NCI-H2227 (cell line): ENCODE measurements at regions not wholly inside any gene's neighbourhood (a gene's known extent, or its start where the extent isn't known, plus 50 kb on each side); places are given as distances from the start of the nearest gene placed in this dataset.
"Not testable (repeated sequence)": the region's sequence is repeated elsewhere in the genome, so short reads cannot be mapped to it uniquely, and the experiment has no call there.

ENCODE experiments used
- DNase-seq: peaks from one replicate; lab custom pipeline; 2025; ENCODE audit not compliant: unreplicated experiment; lab: John Stamatoyannopoulos, UW

DNA sequence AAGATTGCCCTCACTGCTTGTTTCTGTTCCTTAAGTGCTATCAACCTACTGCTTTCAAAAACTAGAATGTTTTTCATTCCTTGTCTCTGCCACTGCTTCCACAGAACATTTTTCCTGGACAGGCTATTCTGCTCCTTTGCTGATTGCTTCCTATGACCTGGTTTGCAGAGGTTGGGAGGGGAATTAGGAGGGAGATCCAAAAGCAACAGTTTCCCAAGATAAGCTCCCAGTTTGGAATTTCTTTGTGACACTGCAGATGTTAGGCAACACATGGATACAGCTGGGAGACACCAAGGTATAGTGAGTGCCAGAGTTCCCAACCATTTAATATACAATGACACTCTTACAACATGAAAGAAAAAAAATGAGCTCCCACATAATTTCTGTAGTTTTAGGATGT is 1036.5 kb downstream of the ROBO2 start:
- DNase-seq, result no peak

DNA sequence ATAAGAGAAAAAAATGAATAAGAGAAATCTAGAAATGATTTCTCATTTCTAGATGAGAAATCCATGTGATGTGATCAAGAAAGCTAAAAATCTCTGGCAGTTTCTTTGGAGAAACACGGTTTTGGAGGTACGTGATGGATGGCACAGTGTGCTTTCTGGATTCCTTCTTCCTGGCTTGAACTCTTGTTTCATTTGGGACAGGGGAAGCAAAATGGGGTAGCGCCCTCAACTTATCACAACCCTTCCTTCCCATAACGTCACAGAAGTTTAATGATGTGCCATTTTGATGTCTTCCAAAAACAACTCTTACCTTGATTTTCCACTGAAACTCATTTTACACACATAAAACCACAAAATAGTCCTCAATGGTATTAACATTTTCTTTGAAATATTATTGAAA is 1037.3 kb downstream of the ROBO2 start:
- DNase-seq, result no peak

DNA sequence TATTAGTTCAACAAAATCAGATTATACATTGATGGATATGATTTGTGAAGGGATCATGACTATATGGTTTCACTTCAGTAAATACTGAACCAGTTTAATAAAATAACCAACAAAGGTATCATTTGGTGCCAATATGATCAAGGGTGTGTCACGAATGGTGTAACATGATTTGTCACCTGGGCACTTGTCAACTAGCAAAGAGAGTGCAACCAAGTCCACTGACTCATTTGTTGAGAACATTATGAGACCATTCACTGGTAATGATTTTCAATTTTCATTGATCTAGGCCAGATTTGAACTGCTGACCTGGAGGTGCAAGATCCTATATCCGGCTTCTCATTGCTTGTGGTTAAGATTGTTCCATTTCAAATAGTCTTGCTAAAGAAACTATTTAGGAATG is 1037.9 kb downstream of the ROBO2 start:
- DNase-seq, result no peak

DNA sequence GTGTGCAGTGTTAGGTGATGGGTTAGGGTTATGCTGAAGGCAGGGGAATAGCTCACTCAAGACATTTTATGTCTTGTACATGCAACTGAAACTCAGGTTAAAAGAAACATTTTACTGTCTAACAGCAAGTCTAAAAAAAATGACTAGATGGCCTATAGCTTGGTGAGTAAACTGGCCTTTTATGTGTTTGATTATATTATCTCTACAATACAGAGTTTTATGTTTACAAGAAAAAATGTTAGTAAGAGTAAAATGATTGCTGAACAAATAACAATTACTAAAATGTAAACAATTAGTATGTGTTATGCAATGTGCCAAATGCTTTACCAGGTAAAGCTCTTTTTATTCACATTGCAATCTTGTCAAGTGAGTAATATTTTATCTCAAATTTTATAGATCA is 1039.6 kb downstream of the ROBO2 start:
- DNase-seq, result no peak

DNA sequence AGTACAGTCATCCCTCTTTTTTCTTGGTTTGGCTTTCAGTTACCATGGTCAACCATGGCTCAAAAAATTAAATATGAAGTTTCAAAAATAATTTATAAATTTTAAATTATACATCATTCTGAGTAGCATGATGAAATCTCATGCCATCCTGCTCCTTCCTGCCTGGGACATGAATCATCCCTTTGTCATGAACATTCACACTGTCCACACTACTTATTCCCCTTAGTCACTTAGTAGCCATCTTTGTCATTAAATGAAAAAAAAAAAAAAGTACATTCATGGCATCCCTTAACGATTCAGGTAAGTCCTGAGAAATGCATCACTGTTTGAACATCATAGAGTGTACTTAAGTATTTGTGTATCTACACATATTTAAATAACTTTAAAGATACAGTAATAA is 1046.3 kb downstream of the ROBO2 start:
- DNase-seq, result no peak

DNA sequence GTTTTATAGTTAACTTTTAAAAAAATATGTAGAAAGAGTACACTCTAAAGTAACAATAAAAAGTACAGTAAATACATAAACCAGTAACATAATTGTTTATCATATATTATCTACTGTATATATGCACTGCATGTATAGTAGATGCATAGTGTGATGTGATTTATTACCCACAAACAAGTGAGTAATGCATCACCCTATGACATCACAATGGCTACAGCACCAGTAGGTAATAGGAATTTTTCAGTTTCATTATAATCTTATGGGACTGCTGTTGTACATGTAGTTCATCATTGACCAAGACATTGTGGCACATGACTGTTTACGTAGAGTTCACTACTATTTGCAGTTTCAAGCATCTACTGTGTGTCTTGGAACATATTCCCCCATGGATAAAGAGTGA is 1047.2 kb downstream of the ROBO2 start:
- DNase-seq, result no peak

DNA sequence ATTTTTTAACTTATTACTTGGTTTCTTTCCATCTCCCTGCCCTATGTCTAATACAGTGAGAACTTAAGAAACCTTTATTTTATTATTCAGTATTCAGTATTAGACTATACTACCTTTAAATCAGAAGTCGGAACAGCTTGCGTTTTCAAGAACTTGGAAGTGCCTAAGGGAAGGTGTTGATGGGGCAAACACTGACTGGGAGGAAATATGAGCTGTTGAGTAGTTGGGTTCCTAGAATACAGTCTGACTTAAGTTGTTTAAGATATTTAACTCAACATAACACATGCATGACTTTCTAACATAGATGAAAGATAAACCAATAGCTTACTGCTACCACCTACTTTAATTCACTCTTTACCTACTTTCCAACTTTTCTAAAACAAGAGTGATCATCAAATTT is 1048.1 kb downstream of the ROBO2 start:
- DNase-seq, result no peak

DNA sequence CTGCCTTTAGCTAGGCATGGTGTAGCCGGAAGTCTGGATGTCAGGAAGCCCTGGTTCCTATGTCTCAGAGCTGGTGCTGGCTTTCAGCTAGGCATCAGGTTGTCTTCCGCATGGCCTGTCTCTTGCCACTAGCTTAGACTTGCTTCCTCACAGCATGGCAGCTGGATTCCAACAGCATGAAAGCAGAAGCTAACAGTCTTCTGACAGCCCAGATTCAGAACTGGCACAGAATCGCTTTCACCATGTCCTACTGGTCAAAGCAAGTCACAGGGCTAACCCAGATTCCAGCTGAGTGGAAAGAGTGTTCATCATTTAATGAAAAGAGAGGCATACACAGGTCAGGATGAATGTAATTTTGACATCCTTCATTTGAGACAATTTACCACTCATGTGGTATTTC is 1050.5 kb downstream of the ROBO2 start:
- DNase-seq, result no peak

DNA sequence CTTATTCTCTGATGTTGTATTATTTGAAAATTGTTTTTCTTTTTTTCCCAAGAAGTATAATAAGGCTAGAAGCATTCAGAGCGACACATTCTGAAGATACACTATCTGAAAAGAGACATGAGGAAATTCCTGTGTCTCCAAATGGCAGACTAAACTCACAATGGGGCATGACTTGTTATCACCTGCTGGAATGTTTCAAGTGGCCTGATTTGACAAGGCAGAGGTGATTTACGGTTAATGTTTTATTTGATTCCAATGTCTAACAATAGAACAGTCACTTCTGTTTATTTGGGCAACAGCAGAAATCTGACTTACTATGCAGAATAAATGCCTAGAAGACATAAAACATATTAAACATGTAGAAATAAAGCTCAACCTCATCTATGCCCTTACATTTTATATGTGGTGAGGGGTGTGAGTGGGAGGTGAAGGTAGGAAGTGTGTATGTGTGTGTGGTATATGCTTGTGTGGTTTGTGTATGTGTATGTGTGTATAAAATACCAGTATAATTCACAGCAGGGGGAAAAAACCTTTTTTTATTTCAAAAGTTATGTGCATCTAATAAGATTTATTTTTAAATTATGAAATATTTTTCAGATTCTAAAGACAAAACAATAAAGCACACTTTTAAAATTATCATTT is 1051.7 kb downstream of the ROBO2 start:
- no peak for DNase-seq

DNA sequence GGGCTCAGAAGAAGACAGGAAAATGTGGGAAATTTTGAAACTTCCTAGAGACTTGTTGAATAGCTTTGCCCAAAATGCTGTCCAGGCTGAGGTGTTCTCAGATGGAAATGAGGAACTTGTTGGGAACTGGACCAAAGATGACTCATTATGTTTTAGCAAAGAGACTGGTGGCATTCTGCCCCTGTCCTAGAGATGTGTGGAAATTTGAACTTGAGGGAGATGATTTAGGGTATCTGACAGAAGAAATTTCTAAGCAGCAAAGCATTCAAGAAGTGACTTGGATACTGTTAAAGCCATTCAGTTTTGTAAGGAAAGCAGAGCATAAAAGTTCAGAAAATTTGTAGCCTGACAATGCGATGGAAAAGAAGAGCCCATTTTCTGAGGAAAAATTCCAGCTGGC is 1052.7 kb downstream of the ROBO2 start:
- not testable (repeated sequence) for DNase-seq

DNA sequence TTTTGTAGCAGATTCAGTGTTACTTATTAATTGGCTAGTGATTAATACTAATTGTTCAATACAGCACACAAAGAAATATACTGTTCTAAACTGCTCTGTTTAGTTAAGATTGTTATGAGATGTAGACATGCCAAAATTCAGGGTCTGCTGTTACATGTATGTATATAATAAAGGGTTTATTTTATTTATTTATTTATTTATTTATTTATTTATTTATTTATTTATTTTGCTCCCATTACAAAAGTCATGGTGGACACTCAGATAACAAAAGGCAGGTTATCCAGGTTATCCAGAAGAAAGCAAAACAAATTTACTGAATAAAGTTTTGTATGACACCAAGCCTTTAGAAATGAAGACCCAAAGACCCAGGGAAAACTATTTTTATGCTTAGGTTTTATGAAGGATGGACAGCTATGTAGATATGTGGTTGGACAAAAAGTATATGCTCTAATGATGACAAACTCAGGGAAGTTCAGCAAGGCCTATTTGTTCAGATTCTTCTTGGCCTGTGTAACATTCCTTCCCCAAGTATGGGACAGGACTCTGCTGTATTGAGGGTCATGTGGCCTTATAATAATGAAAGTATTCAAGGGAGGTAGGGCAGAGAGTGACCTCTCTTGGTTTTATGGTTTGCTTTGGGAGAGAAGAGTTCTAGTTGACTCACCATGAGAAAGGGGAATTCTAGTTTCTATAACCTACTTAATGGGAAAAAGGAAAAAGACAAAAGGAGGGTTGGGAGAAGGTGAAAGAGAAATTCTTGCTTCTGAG is 1056.8 kb downstream of the ROBO2 start:
- DNase-seq, result no peak

DNA sequence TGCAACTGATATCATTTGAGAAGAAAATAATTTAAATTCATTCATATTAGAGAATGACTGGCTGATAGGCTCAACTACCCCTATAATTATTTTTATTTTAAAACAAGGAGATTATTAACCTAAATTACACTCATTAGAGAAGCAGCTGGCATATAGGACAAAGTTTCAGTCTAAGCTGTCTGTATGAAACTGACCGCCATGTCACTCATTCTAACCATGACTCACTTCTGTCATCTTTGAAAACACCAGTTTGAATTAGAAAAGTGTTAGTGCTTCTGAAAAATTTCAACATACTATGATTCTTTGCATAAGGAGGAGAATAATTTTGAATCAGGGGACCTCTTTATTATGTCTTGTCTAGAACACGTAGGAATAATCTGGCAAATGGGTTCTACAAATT is 1058.5 kb downstream of the ROBO2 start:
- no peak for DNase-seq

DNA sequence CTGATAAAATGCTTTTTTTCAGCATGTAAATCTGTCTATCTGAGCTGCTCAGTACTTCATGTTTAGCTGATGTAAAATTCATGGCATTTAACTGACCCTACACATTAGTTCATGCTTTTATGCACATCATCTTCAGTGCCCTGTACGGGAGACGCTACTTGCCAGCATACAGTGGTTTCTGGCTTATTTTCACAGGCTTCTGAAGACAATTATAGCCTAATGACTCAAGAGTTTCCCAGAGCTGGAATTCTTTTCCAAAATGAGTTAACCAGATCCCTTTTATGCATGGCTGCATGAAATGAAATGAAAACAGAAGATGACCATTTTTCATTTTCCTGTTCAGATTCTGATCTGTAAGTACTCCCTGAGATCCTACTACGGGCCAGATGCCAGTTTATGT is 1061.5 kb downstream of the ROBO2 start:
- DNase-seq, result no peak

DNA sequence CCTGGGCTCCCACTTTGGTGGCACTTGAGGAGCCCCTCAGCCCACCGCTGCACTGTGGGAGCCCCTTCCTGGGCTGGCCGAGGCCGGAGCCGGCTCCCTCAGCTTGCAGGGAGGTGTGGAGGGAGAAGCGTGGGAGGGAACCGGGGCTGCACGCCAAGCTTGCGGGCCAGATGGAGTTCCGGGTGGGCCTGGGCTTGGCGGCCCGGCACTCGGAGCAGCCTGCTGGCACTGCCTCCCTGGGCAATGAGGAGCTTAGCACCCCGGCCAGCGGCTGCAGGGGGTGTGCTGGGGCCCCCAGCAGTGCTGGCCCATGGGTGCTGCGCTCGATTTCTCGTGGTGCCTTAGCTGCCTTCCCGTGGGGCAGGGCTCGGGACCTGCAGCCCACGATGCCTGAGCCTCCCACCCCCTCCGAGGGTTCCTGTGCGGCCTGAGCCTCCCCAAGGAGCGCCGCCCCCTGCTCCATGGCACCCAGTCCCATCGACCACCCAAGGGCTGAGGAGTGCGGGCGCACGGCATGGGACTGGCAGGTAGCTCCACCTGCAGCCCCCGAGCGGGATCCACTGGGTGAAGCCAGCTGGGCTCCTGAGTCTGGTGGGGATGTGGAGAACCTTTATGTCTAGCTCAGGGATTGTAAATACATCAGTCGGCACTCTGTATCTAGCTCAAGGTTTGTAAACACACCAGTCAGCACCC is 1068.5 kb downstream of the ROBO2 start:
- not testable (repeated sequence) for DNase-seq

DNA sequence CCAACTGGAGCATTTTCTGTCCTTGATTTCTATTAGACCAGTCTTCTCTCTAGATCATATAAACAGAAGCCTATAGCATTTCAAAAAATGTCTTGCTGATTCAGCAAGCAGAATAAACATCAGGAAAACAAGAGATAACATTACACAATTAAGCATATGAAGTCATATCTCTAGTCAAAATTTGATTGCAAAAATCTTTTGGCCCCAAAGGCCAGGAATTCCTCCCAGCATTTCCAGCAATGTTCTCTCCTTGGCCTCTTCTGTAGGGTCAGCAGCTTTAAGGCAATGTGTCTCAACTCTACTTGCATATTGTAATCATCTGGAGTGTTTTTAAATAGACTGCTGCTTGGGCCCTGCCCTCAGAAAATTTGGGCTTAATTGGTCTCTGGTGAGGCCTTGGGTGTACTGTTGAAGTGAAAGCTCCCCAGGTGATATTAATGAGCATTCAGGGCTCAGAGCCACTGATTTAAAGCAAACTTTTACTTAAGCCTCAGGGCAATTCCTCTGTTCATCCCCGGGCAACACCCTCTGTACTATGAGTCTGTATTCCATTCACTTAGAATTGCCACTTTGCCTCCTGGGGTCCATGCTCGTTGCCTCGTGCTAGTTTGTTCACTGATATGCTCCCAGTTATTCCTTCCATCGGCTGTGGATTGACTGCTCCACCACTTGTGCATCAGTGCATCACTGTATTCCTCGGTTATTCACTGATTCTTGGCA is 1072.6 kb downstream of the ROBO2 start:
- no peak for DNase-seq

DNA sequence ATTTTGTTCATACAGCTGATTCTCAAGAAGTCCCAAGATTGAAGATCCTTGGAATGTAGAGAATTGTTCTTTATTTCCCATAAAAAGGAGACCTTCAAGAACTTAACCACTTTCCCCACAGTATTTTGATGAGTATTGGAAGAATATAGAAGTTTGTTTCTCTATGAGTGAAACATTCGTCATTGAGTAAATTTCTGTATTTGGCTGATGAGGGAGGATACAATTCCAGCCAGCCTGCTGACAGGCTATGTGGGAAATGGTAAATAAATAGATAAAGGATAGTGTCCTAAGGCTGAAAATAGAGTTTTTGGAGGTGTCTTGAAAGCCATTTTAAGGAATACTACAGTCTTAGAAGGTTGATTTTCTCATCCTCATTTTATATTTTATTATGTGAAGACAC is 1076.1 kb downstream of the ROBO2 start:
- DNase-seq, result no peak

DNA sequence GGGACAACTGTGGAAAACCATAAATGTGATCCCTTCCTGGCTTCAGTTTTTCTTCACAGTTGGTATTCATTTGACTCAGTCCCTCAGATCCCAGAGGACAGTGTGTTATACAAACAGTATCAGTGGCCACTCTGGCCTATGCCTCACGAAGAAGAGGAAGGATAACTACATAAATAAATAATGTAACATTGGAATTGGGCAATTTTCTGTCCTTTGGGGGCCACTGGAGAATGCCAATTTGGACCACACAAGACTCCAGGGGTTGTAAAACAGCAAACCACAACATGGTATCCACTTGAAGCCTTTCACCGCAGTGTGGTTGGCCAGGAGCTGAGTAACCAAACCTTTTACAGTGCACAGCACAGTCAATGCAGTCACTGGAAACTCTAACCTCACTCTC is 1077.0 kb downstream of the ROBO2 start:
- no peak for DNase-seq

DNA sequence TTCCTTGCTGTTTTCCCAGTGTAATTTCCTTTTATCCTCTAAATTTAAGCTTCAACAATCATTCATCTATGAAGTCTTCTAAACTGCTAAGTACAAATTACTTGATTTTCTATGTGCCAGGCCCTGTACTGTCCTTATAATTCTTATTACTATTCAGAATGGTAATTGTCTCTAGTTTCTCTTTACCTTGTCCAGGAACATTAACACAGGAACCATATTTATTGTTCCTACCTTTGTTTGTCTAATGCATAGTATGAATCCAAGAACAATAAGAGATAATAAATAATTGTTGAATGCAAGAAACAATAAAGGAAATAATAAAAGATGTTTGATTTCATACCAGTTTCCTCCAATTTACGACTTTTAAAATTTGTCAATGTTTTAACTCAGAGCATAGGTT is 1083.2 kb downstream of the ROBO2 start:
- no peak for DNase-seq

DNA sequence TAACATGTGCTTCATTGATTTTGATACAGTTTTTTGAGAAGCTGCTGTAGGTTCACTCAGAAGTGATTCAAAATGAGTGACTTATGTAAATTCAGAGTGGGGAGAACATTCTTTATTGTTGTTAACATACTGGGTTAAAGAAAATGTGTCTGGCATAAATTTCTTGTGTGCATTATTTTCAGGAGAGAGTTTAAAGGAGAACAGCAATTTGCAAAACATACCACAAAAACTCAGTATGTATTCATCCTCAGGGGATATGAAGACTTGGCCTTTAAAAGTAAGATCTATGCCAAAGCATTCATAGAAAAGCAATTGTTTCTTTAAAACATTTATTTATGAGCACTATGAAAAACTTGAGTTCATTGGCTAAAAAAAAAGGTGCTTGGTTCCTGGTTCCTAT is 1089.8 kb downstream of the ROBO2 start:
- no peak for DNase-seq

DNA sequence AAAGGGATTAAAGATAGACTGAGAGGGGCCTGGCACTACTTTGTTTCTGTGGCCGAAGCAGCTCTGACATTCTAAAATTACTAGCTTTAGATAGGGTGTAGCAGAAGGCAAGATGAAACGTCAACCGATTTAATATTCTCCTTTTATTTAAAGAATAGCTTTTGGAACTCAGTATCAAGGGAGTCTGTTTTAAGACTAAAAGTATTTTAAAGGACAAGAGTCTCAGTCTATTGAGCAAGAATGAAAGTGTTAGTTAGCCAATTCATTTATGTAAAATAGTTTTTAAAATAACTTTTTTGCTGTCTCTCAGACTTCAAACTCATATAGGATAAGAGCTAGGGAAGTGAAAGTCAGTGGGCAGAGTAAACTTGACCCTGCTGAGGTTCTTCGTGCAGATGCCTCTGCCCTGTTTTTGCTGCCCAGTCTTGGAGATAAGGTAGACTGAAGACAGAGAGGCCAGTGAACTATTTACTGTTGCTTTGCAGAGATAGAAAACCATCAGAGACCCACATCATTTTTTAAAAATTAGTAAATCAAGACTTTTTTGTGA is 1090.9 kb downstream of the ROBO2 start:
- no peak for DNase-seq

DNA sequence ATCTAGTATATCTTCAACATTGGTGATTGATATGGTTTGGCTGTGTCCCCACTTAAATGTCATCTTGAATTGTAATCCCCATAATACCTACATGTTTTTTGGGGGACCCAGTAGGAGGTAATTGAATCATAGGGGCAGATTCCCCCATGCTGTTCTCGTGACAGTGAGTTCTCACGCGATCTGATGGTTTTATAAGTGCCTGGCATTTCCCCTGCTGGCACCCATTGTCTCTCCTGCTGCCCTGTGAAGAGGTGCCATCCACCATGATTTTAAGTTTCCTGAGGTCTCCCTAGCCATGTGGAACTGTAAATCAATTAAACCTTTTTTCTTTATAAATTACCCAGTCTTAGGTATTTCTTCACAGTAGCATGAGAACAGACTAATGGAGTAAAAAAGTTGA is 1094.6 kb downstream of the ROBO2 start:
- DNase-seq, result no peak
